Psoas muscle (tissue), 7 donors: ENCODE measurements at regions not wholly inside any gene's neighbourhood (a gene's known extent, or its start where the extent isn't known, plus 50 kb on each side); places are given as distances from the start of the nearest gene placed in this dataset.

ENCODE experiments used
- ATAC-seq, 4 donors: fragments of 200-7000 bp; cut with Tn5 transposase; one replicate each; pipeline ENCODE4 v1.9.1; 2020; ENCODE audit warnings: moderate library complexity in 3 of 4, mild to moderate bottlenecking in 2 of 4
- DNase-seq, 2 donors: peaks; one replicate each; pipeline ENCODE4 v3.0.0-alpha.2; 2020
- H3K27ac ChIP-seq: fragments of 200-600 bp; one replicate; pipeline ENCODE4 v1.8.0; 2022
- H3K27me3 ChIP-seq, 3 donors: fragments of 200-600 bp in 1 of 3; one replicate each; pipeline versions ENCODE4 v1.6.1 to v1.8.0; 2013 to 2022; ENCODE audit warnings: low read length in 2 of 3, mild to moderate bottlenecking in 2 of 3, moderate library complexity in 1 of 3; ENCODE audit not compliant: insufficient read depth in 3 of 3
- H3K36me3 ChIP-seq, 2 donors: fragments of 200-600 bp in 1 of 2; one replicate each; pipeline versions ENCODE4 v1.6.1 to v1.8.0; 2013 to 2022; ENCODE audit warnings: low read depth in 1 of 2, mild to moderate bottlenecking in 1 of 2, moderate library complexity in 1 of 2; ENCODE audit not compliant: insufficient read depth in 1 of 2
- H3K4me1 ChIP-seq: fragments of 200-600 bp; one replicate; pipeline ENCODE4 v1.8.0; 2022
- H3K4me3 ChIP-seq: fragments of 200-600 bp; one replicate; pipeline ENCODE4 v1.8.0; 2022; ENCODE audit warnings: mild to moderate bottlenecking
- H3K9me3 ChIP-seq: fragments of 200-600 bp; one replicate; pipeline ENCODE4 v1.8.0; 2022
- WGBS, 3 donors: extraction: QIAGEN DNeasy Blood & Tissue Kit; methylation state at CpG; one replicate each; pipeline versions ENCODE4 v1.1.6 to v1.1.7; 2013; 5-methylcytosine and 5-hydroxymethylcytosine counted together
- intact Hi-C, 2 donors: fragments of 100-400 bp; cut with DNase I; formaldehyde crosslinking; loops; one replicate each; pipeline versions ENCODE4 v1.11.0 to v1.14.2; 2022
- TF ChIP-seq, protein P1 (sequence below): fragments of 200-600 bp; IDR thresholded peaks from one replicate; pipeline ENCODE4 v1.8.0; 2022; ENCODE audit warnings: antibody characterized with exemption
- donor health status: healthy with polysubstance abuse.
- donor health status: DM: no; HTN: no; CAD: no; lungs with moderate emphysema.
- donor health status: Bipolar disorder and iron deficiency.
- donor health status: healthy.
- donor health status: DM: yes; HTN: yes; CAD: no.
- donor health status: DM: no; HTN: no; CAD: no.
- donor health status: DM: yes; HTN: yes; CAD: no.

DNA sequence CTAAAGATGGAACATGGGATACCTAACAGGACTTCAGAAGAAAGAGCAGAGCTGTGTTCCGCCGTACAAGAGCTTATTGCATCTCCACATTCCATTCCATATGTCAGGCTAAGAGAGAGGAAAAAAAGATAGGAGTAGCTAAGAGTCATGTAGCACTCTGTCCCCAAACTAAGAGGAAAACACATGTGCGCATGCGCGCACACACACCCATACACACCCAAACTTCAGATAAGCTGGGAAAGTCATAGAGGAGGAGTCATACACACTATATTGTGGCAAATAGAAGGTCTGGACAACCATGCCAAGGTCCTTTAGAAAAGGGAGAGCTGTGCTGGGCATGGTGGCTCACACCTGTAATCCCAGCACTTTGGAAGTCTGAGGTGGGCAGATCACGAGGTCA lies 132.4 kb downstream of the RAB11FIP2 start:
- no peak for ATAC-seq
- 83 to 94% (median 83%) methylated on average over 6 of the region's 6 CpGs for WGBS, 3 donors
- H3K4me1 ChIP-seq, result no peaks in the 10 kb centered on the region
- no peak for DNase-seq
- H3K27me3 ChIP-seq, result no peaks in the 10 kb centered on the region
- no peaks in the 10 kb centered on the region for H3K9me3 ChIP-seq
- intact Hi-C loops, result no loop called here
- H3K27ac ChIP-seq, result no peak overlapping the region
- TF ChIP-seq, protein P1, sequence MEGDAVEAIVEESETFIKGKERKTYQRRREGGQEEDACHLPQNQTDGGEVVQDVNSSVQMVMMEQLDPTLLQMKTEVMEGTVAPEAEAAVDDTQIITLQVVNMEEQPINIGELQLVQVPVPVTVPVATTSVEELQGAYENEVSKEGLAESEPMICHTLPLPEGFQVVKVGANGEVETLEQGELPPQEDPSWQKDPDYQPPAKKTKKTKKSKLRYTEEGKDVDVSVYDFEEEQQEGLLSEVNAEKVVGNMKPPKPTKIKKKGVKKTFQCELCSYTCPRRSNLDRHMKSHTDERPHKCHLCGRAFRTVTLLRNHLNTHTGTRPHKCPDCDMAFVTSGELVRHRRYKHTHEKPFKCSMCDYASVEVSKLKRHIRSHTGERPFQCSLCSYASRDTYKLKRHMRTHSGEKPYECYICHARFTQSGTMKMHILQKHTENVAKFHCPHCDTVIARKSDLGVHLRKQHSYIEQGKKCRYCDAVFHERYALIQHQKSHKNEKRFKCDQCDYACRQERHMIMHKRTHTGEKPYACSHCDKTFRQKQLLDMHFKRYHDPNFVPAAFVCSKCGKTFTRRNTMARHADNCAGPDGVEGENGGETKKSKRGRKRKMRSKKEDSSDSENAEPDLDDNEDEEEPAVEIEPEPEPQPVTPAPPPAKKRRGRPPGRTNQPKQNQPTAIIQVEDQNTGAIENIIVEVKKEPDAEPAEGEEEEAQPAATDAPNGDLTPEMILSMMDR, result no peak
- H3K36me3 ChIP-seq, result no peaks in the 10 kb centered on the region
- H3K4me3 ChIP-seq, result no peak overlapping the region

GRCh38 chr10:117920956-117921355 lies 125.8 kb downstream of the RAB11FIP2 start:
- Histone ChIP-seq H3K4me1 (no peaks in the 10 kb centered on the region), H3K9me3 (no peaks in the 10 kb centered on the region), H3K4me3 (no peak overlapping the region), H3K36me3 (no peaks in the 10 kb centered on the region), H3K27ac (no peak overlapping the region), H3K27me3 (peaks cover 0 to 1% (median 0%) of the 10 kb centered on the region in 3 donors)
- ATAC-seq (no peak), DNase-seq (no peak)
- 65 to 76% (median 73%) methylated on average over 3 of the region's 3 CpGs for WGBS, 3 donors
- TF ChIP-seq, protein P1, result no peak
- intact Hi-C loops, result no loop called here

GRCh38 chr10:117921421-117921820 lies 125.3 kb downstream of the RAB11FIP2 start:
- DNase-seq, result no peak
- ATAC-seq, result no peak
- TF ChIP-seq, protein P1, result no peak
- no peaks in the 10 kb centered on the region for H3K4me1 ChIP-seq
- no peaks in the 10 kb centered on the region for H3K36me3 ChIP-seq
- H3K27ac ChIP-seq, result no peak overlapping the region
- H3K27me3 ChIP-seq, result peaks cover 0 to 1% (median 0%) of the 10 kb centered on the region in 3 donors
- H3K9me3 ChIP-seq, result no peaks in the 10 kb centered on the region
- 92 to 93% (median 92%) methylated on average over 11 of the region's 11 CpGs for WGBS, 3 donors
- H3K4me3 ChIP-seq, result no peak overlapping the region
- intact Hi-C loops, result no loop called here

DNA sequence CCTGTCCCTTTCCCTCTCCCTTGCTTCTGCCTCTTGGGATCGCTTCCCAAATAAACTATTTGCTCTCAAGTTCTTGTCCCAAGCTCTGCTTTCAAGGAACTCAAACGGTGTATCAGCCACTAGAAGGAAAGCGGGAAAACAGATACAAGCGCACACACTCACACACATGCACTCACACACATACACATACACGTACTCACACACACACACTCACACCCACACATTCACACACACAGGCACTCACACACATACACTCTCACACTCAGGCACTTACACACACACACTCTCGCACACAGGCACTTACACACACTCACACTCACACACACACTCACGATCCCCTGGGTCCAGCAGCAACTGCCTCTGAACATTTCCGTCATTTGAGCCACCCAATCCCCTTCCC lies 121.9 kb downstream of the RAB11FIP2 start:
- intact Hi-C loops, result no loop called here
- no peak for ATAC-seq
- Histone ChIP-seq H3K36me3 (no peaks in the 10 kb centered on the region), H3K4me1 (no peaks in the 10 kb centered on the region), H3K9me3 (no peaks in the 10 kb centered on the region), H3K27ac (no peak overlapping the region), H3K27me3 (peaks cover 0 to 1% (median 0%) of the 10 kb centered on the region in 3 donors), H3K4me3 (no peak overlapping the region)
- 84 to 92% (median 87%) methylated on average over 8 of the region's 8 CpGs for WGBS, 3 donors
- DNase-seq, result no peak
- TF ChIP-seq, protein P1, result no peak

DNA sequence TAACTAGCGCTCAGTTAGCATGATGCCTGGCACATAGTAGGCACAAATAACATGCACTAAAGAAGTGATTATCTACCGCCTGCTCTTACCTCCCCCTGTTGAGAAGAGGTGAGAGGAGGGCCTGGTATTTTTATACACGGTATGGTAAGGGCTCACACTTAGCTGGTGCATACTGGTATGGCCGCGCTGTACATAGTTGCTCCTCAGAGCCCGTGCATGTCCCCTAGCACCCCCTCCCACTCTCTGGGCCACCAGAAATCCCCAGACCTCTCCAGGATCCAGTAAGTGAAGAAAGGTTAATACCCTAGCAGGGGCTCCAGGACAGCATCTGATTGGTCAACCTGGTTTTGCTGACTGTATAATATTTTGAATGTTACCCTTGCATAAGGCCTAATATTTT lies 121.4 kb downstream of the RAB11FIP2 start:
- H3K27ac ChIP-seq, result no peak overlapping the region
- DNase-seq (no peak), ATAC-seq (no peak)
- H3K9me3 ChIP-seq, result no peaks in the 10 kb centered on the region
- peaks cover 0 to 1% (median 0%) of the 10 kb centered on the region in 3 donors for H3K27me3 ChIP-seq
- 88 to 90% (median 90%) methylated on average over 6 of the region's 6 CpGs for WGBS, 3 donors
- H3K4me1 ChIP-seq, result no peaks in the 10 kb centered on the region
- TF ChIP-seq, protein P1, result no peak
- no peak overlapping the region for H3K4me3 ChIP-seq
- H3K36me3 ChIP-seq, result no peaks in the 10 kb centered on the region
- intact Hi-C loops, result no loop called here
